KMS-11 (cell line): ENCODE measurements at regions not wholly inside any gene's neighbourhood (a gene's known extent, or its start where the extent isn't known, plus 50 kb on each side); places are given as distances from the start of the nearest gene placed in this dataset.

Experiments
- H2AFZ ChIP-seq: fragments of 200-600 bp; sonication (generic); 2 replicates; pipeline ENCODE4 v1.6.1; 2016; ENCODE audit warnings: antibody characterized with exemption, mixed run types, low read depth
- H3K27ac ChIP-seq: fragments of 200-600 bp; sonication (generic); 2 replicates; pipeline ENCODE4 v1.6.1; 2016; ENCODE audit warnings: mild to moderate bottlenecking, mixed run types
- H3K27me3 ChIP-seq: fragments of 200-600 bp; sonication (generic); 2 replicates; pipeline ENCODE4 v1.6.1; 2017; ENCODE audit warnings: mild to moderate bottlenecking, low read depth, mixed run types, moderate library complexity; ENCODE audit not compliant: insufficient read depth
- H3K36me3 ChIP-seq: fragments of 200-600 bp; sonication (generic); 2 replicates; pipeline ENCODE4 v1.6.1; 2017; ENCODE audit warnings: mild to moderate bottlenecking, mixed run types; ENCODE audit not compliant: insufficient read depth
- H3K4me1 ChIP-seq: fragments of 200-600 bp; sonication (generic); 2 replicates; pipeline ENCODE4 v1.6.1; 2016; ENCODE audit warnings: mild to moderate bottlenecking, low read depth, mixed run types; ENCODE audit not compliant: poor library complexity, severe bottlenecking
- H3K4me2 ChIP-seq: fragments of 200-600 bp; sonication (generic); 2 replicates; pipeline ENCODE4 v1.7.0; 2016; ENCODE audit warnings: mild to moderate bottlenecking, mixed run types
- H3K4me3 ChIP-seq: fragments of 200-600 bp; sonication (generic); IDR thresholded peaks from 2 replicates; pipeline ENCODE4 v1.6.1; 2017; ENCODE audit warnings: low read depth, low read length, mixed read lengths; ENCODE audit not compliant: insufficient read depth
- H3K79me2 ChIP-seq: fragments of 200-600 bp; sonication (generic); 2 replicates; pipeline ENCODE4 v1.6.1; 2016; ENCODE audit warnings: low read depth, mixed run types; ENCODE audit not compliant: insufficient read depth
- H3K9ac ChIP-seq: fragments of 200-600 bp; sonication (generic); 2 replicates; pipeline ENCODE4 v1.6.1; 2016; ENCODE audit warnings: mild to moderate bottlenecking, mixed run types
- H4K20me1 ChIP-seq: fragments of 200-600 bp; sonication (generic); 2 replicates; pipeline ENCODE4 v1.6.1; 2016; ENCODE audit warnings: mild to moderate bottlenecking, mixed run types; ENCODE audit not compliant: insufficient read depth
- CTCF ChIP-seq: fragments of 200-600 bp; sonication (generic); conservative IDR thresholded peaks from 2 replicates; pipeline ENCODE4 v1.6.1; 2017; ENCODE audit warnings: low read depth, mild to moderate bottlenecking, antibody characterized with exemption, low read length, moderate library complexity, mixed read lengths

GRCh38 chr9:113720495-113720894 lies 155.6 kb upstream of the ZNF618 start:
- no peak overlapping the region for H2AFZ ChIP-seq
- no peaks in the 10 kb centered on the region for H3K36me3 ChIP-seq
- H4K20me1 ChIP-seq: no peaks in the 10 kb centered on the region
- H3K27ac ChIP-seq: no peak overlapping the region
- H3K9ac ChIP-seq: no peak overlapping the region
- H3K27me3 ChIP-seq: no peaks in the 10 kb centered on the region
- H3K4me2 ChIP-seq: no peak overlapping the region
- no peaks in the 10 kb centered on the region for H3K79me2 ChIP-seq
- H3K4me3 ChIP-seq: no peak overlapping the region
- no peak for TF ChIP-seq CTCF
- no peaks in the 10 kb centered on the region for H3K4me1 ChIP-seq

GRCh38 chr9:113721856-113722255 lies 154.3 kb upstream of the ZNF618 start:
- Histone ChIP-seq H3K27me3 (no peaks in the 10 kb centered on the region), H2AFZ (no peak overlapping the region), H3K4me3 (no peak overlapping the region), H3K36me3 (no peaks in the 10 kb centered on the region), H3K79me2 (no peaks in the 10 kb centered on the region), H3K9ac (no peak overlapping the region), H3K4me1 (no peaks in the 10 kb centered on the region), H3K27ac (no peak overlapping the region), H4K20me1 (no peaks in the 10 kb centered on the region), H3K4me2 (no peak overlapping the region)
- no peak for TF ChIP-seq CTCF

- no peaks in the 10 kb centered on the region for H3K79me2 ChIP-seq
- no peak overlapping the region for H3K9ac ChIP-seq
- no peak for TF ChIP-seq CTCF
- H3K4me2 ChIP-seq: no peak overlapping the region
- no peak overlapping the region for H3K27ac ChIP-seq
- H2AFZ ChIP-seq: no peak overlapping the region
- H4K20me1 ChIP-seq: no peaks in the 10 kb centered on the region
- H3K27me3 ChIP-seq: no peaks in the 10 kb centered on the region
- H3K4me3 ChIP-seq: no peak overlapping the region
- no peaks in the 10 kb centered on the region for H3K4me1 ChIP-seq
- H3K36me3 ChIP-seq: no peaks in the 10 kb centered on the region
Measured at GRCh38 chr9:113724202-113724601, 151.9 kb upstream of the ZNF618 start.

- Histone ChIP-seq H3K9ac (no peak overlapping the region), H3K27ac (no peak overlapping the region), H3K36me3 (no peaks in the 10 kb centered on the region), H3K27me3 (no peaks in the 10 kb centered on the region), H3K4me1 (no peaks in the 10 kb centered on the region), H3K4me3 (no peak overlapping the region), H3K79me2 (no peaks in the 10 kb centered on the region), H3K4me2 (no peak overlapping the region), H2AFZ (no peak overlapping the region), H4K20me1 (no peaks in the 10 kb centered on the region)
- no peak for TF ChIP-seq CTCF
Measured at GRCh38 chr9:113728989-113729388, 147.1 kb upstream of the ZNF618 start.

GRCh38 chr9:113734826-113735225 lies 141.3 kb upstream of the ZNF618 start:
- no peak for TF ChIP-seq CTCF
- H3K4me2 ChIP-seq: no peak overlapping the region
- H2AFZ ChIP-seq: no peak overlapping the region

More at GRCh38 chr9:113734826-113735225, 141.3 kb upstream of the ZNF618 start:
- H4K20me1 ChIP-seq: no peaks in the 10 kb centered on the region
- H3K4me1 ChIP-seq: no peaks in the 10 kb centered on the region
- no peak overlapping the region for H3K4me3 ChIP-seq
- H3K36me3 ChIP-seq: no peaks in the 10 kb centered on the region
- no peaks in the 10 kb centered on the region for H3K79me2 ChIP-seq
- no peak overlapping the region for H3K9ac ChIP-seq
- no peak overlapping the region for H3K27ac ChIP-seq
- H3K27me3 ChIP-seq: no peaks in the 10 kb centered on the region
